SK-N-SH treated with all-trans-retinoic acid at 6 μM for 48 hours (cell line): ENCODE measurements at regions not wholly inside any gene's neighbourhood (a gene's known extent, or its start where the extent isn't known, plus 50 kb on each side); places are given as distances from the start of the nearest gene placed in this dataset.

Experiments used
- ATAC-seq: fragments of 200-7000 bp; cut with Tn5 transposase; 3 replicates; pipeline ENCODE4 v1.9.1; 2020; ENCODE audit warnings: mild to moderate bottlenecking, moderate library complexity
- BACH2 ChIP-seq: fragments of 250-450 bp; sonication (Bioruptor Pico); IDR thresholded peaks from 2 replicates; pipeline ENCODE4 v1.9.0; 2021; ENCODE audit warnings: mild to moderate bottlenecking, borderline replicate concordance
- CSDC2 ChIP-seq: fragments of 250-450 bp; sonication (Bioruptor Pico); IDR thresholded peaks from 2 replicates; pipeline ENCODE4 v1.5.0; 2020; ENCODE audit warnings: mild to moderate bottlenecking, moderate library complexity
- CSRNP3 ChIP-seq: fragments of 250-450 bp; sonication (Bioruptor Pico); IDR thresholded peaks from 2 replicates; pipeline ENCODE4 v1.5.1; 2021; ENCODE audit warnings: mild to moderate bottlenecking, moderate library complexity
- ESRRG ChIP-seq: fragments of 250-450 bp; sonication (Bioruptor Pico); IDR thresholded peaks from 2 replicates; pipeline ENCODE4 v1.6.1; 2021; ENCODE audit warnings: mild to moderate bottlenecking
- GLIS3 ChIP-seq: fragments of 250-450 bp; sonication (Bioruptor Pico); IDR thresholded peaks from 2 replicates; pipeline ENCODE4 v1.5.0; 2020; ENCODE audit warnings: mild to moderate bottlenecking, moderate library complexity
- ISL1 ChIP-seq: fragments of 250-450 bp; sonication (Bioruptor Pico); IDR thresholded peaks from 2 replicates; pipeline ENCODE4 v2.1.2; 2022; ENCODE audit warnings: mild to moderate bottlenecking, moderate library complexity
- POU6F1 ChIP-seq: fragments of 250-450 bp; sonication (Bioruptor Pico); IDR thresholded peaks from 2 replicates; pipeline ENCODE4 v1.8.0; 2021; ENCODE audit warnings: low read depth, mild to moderate bottlenecking, moderate library complexity, borderline replicate concordance
- RARB ChIP-seq: fragments of 250-450 bp; sonication (Bioruptor Pico); IDR thresholded peaks from 2 replicates; pipeline ENCODE4 v1.8.0; 2021; ENCODE audit warnings: mild to moderate bottlenecking, moderate library complexity
- SNAI2 ChIP-seq: fragments of 250-450 bp; sonication (Bioruptor Pico); IDR thresholded peaks from 2 replicates; pipeline ENCODE4 v1.5.0; 2020; ENCODE audit warnings: mild to moderate bottlenecking, moderate library complexity
- TCF4 ChIP-seq: fragments of 250-450 bp; sonication (Bioruptor Pico); IDR thresholded peaks from 2 replicates; pipeline ENCODE4 v1.8.0; 2021; ENCODE audit warnings: mild to moderate bottlenecking, moderate library complexity, borderline replicate concordance
- TOX ChIP-seq: fragments of 250-450 bp; sonication (Bioruptor Pico); IDR thresholded peaks from 2 replicates; pipeline ENCODE4 v1.8.0; 2021; ENCODE audit warnings: mild to moderate bottlenecking, moderate library complexity, borderline replicate concordance
- TSHZ2 ChIP-seq: fragments of 250-450 bp; sonication (Bioruptor Pico); IDR thresholded peaks from 2 replicates; pipeline ENCODE4 v1.5.0; 2020; ENCODE audit warnings: mild to moderate bottlenecking, moderate library complexity
- ZC3H10 ChIP-seq: fragments of 250-450 bp; sonication (Bioruptor Pico); IDR thresholded peaks from 2 replicates; pipeline ENCODE4 v1.5.1; 2021; ENCODE audit warnings: mild to moderate bottlenecking, moderate library complexity
- ZNF8 ChIP-seq: fragments of 450-650 bp; formaldehyde crosslinking; IDR thresholded peaks from 2 replicates; pipeline ENCODE4 v1.5.0; 2020; ENCODE audit warnings: mild to moderate bottlenecking, moderate library complexity
- TF ChIP-seq, protein P1 (sequence below): fragments of 250-450 bp; sonication (Bioruptor Pico); IDR thresholded peaks from 2 replicates; pipeline ENCODE4 v1.5.1; 2020; ENCODE audit warnings: low read depth, mild to moderate bottlenecking, moderate library complexity
- TF ChIP-seq, protein P2 (sequence below): fragments of 250-450 bp; sonication (Bioruptor Pico); IDR thresholded peaks from 2 replicates; pipeline ENCODE4 v1.8.0; 2020; ENCODE audit warnings: mild to moderate bottlenecking, moderate library complexity, borderline replicate concordance

- TF ChIP-seq TOX (CRISPR knock-in tag), result no peak
- no peak for ATAC-seq
Measured at GRCh38 chr2:128369602-128370467, 51.2 kb upstream of the HS6ST1 start.

DNA sequence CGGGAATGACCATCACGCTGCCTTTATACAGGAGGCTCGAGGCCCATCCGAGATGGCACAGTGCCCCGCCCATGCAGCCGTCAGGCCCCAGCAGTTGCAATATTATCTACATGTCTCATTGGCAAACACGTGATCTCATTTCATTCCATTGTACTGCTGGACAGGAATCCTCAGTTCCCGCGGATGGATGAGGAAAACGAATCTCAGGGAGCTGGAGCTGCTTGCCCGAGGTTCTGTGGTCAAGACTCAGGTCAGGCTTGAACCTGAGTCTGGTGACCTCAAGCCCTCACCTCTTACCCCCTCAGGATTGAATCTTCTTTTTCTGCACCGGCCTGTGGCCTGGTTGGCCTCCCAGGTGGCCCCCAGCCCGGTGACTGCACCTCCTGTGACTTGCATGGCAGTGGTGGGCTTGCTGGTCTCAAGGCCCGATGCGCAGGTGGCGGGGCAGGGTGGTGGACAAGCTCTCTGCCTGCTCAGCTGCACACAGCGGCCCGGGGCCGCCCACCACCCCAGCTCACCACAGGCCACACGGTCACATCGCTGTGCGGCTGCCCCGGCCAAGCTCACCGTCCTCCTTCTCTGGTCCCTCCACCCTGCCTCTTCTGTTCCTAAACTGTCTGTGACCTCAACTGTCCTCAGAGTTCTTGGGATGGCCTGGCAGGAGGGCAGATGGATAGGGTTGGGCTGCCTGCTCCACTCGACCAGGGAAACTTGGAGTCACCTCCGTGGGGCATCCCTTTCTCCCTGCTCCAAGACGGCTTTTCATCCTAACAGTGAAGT is 52.0 kb upstream of the HS6ST1 start:
- TF ChIP-seq ZNF8 (CRISPR knock-in tag) (no peak), ESRRG (CRISPR knock-in tag) (no peak), CSRNP3 (no peak), BACH2 (CRISPR knock-in tag) (no peak), TOX (CRISPR knock-in tag) (no peak), SNAI2 (no peak), TSHZ2 (CRISPR knock-in tag) (no peak), ZC3H10 (CRISPR knock-in tag) (no peak), ISL1 (no peak), TCF4 (no peak)
- TF ChIP-seq, protein P1, sequence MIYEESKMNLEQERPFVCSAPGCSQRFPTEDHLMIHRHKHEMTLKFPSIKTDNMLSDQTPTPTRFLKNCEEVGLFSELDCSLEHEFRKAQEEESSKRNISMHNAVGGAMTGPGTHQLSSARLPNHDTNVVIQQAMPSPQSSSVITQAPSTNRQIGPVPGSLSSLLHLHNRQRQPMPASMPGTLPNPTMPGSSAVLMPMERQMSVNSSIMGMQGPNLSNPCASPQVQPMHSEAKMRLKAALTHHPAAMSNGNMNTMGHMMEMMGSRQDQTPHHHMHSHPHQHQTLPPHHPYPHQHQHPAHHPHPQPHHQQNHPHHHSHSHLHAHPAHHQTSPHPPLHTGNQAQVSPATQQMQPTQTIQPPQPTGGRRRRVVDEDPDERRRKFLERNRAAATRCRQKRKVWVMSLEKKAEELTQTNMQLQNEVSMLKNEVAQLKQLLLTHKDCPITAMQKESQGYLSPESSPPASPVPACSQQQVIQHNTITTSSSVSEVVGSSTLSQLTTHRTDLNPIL (CRISPR knock-in tag), result no peak
- TF ChIP-seq, protein P2, sequence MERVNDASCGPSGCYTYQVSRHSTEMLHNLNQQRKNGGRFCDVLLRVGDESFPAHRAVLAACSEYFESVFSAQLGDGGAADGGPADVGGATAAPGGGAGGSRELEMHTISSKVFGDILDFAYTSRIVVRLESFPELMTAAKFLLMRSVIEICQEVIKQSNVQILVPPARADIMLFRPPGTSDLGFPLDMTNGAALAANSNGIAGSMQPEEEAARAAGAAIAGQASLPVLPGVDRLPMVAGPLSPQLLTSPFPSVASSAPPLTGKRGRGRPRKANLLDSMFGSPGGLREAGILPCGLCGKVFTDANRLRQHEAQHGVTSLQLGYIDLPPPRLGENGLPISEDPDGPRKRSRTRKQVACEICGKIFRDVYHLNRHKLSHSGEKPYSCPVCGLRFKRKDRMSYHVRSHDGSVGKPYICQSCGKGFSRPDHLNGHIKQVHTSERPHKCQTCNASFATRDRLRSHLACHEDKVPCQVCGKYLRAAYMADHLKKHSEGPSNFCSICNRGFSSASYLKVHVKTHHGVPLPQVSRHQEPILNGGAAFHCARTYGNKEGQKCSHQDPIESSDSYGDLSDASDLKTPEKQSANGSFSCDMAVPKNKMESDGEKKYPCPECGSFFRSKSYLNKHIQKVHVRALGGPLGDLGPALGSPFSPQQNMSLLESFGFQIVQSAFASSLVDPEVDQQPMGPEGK, result no peak
- no peak for ATAC-seq

DNA sequence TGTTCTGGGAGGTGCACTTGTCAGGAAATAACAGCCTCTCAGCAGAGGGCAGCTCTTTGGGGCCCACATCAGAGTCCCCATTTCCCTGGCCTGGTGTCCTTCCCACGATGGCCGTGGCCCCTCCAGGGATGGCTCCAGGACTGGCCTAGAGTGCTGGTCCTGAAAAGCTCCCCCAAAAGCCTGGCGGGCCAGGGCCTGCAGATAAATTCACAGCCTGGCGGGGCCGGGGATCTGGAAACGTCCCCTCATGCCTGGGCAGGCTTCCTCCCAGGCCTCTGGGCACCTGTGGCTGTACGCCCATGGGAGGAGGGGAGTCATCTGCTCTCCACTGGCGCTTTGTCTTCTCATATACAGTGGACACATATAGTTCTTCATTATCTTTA is 52.6 kb upstream of the HS6ST1 start:
- TF ChIP-seq GLIS3, result no peak
- no peak for TF ChIP-seq RARB (CRISPR knock-in tag)
- no peak for TF ChIP-seq POU6F1 (CRISPR knock-in tag)
- TF ChIP-seq ZC3H10 (CRISPR knock-in tag), result no peak
- no peak for TF ChIP-seq SNAI2
- TF ChIP-seq ESRRG (CRISPR knock-in tag), result no peak
- no peak for TF ChIP-seq CSDC2
- no peak for TF ChIP-seq TSHZ2 (CRISPR knock-in tag)
- no peak for ATAC-seq
